Immature natural killer cell (primary cell): ENCODE measurements at regions not wholly inside any gene's neighbourhood (a gene's known extent, or its start where the extent isn't known, plus 50 kb on each side); places are given as distances from the start of the nearest gene placed in this dataset.
"Not testable (repeated sequence)": the region's sequence is repeated elsewhere in the genome, so short reads cannot be mapped to it uniquely, and the experiment has no call there.

Experiments used
- DNase-seq, 3 donors: peaks; one replicate each; pipeline ENCODE4 v3.0.0; 2022; ENCODE audit warnings: mixed read lengths in 1 of 3
- H3K27ac Mint-ChIP-seq, 6 donors: one replicate each; pipeline ENCODE4 v1.8.0; 2020; ENCODE audit warnings: mixed read lengths in 6 of 6, mild to moderate bottlenecking in 5 of 6, inconsistent platforms in 4 of 6, moderate library complexity in 3 of 6
- H3K27me3 Mint-ChIP-seq, 3 donors: one replicate each; pipeline ENCODE4 v1.8.0; 2020 to 2021; ENCODE audit warnings: low read depth in 3 of 3, mild to moderate bottlenecking in 3 of 3, mixed read lengths in 3 of 3, moderate library complexity in 3 of 3, inconsistent platforms in 1 of 3
- H3K36me3 Mint-ChIP-seq, 3 donors: one replicate each; pipeline ENCODE4 v1.8.0; 2020; ENCODE audit warnings: mixed read lengths in 3 of 3, inconsistent platforms in 2 of 3, mild to moderate bottlenecking in 2 of 3
- H3K4me1 Mint-ChIP-seq, 2 donors: one replicate each; pipeline ENCODE4 v1.8.0; 2020; ENCODE audit warnings: inconsistent platforms in 2 of 2, mild to moderate bottlenecking in 2 of 2, mixed read lengths in 2 of 2, moderate library complexity in 1 of 2
- H3K4me3 Mint-ChIP-seq, 5 donors: one replicate each; pipeline ENCODE4 v1.8.0; 2020; ENCODE audit warnings: mild to moderate bottlenecking in 5 of 5, mixed read lengths in 5 of 5, inconsistent platforms in 3 of 5, moderate library complexity in 3 of 5
- H3K9me3 Mint-ChIP-seq, 6 donors: one replicate each; pipeline ENCODE4 v1.8.0; 2020; ENCODE audit warnings: mild to moderate bottlenecking in 6 of 6, mixed read lengths in 6 of 6, inconsistent platforms in 4 of 6, moderate library complexity in 3 of 6

GRCh38 chr1:165114022-165114888 is 242.3 kb downstream of the LMX1A start:
- DNase-seq, result no peak
- no peaks in the 10 kb centered on the region for H3K36me3 Mint-ChIP-seq
- H3K27ac Mint-ChIP-seq, result no peak overlapping the region
- H3K4me3 Mint-ChIP-seq, result no peak overlapping the region
- H3K4me1 Mint-ChIP-seq, result no peaks in the 10 kb centered on the region
- H3K27me3 Mint-ChIP-seq, result peaks cover 2 to 22% (median 10%) of the 10 kb centered on the region in 3 donors
- peaks cover 0 to 4% (median under 1%) of the 10 kb centered on the region in 6 donors for H3K9me3 Mint-ChIP-seq

- no peak overlapping the region for H3K4me3 Mint-ChIP-seq
- H3K9me3 Mint-ChIP-seq, result peaks cover 0 to 4% (median under 1%) of the 10 kb centered on the region in 6 donors
- no peak overlapping the region for H3K27ac Mint-ChIP-seq
- DNase-seq, result no peak
- H3K4me1 Mint-ChIP-seq, result no peaks in the 10 kb centered on the region
- H3K27me3 Mint-ChIP-seq, result peaks cover 2 to 9% (median 8%) of the 10 kb centered on the region in 3 donors
- no peaks in the 10 kb centered on the region for H3K36me3 Mint-ChIP-seq
Observed at GRCh38 chr1:165112260-165112659, 244.3 kb downstream of the LMX1A start.

GRCh38 chr1:165109013-165109412 is 247.5 kb downstream of the LMX1A start:
- H3K27me3 Mint-ChIP-seq, result peaks cover 0 to 9% (median 6%) of the 10 kb centered on the region in 3 donors
- no peak for DNase-seq
- H3K36me3 Mint-ChIP-seq, result no peaks in the 10 kb centered on the region
- peaks cover 0 to 3% (median 0%) of the 10 kb centered on the region in 6 donors for H3K9me3 Mint-ChIP-seq
- no peaks in the 10 kb centered on the region for H3K4me1 Mint-ChIP-seq
- no peak overlapping the region for H3K4me3 Mint-ChIP-seq
- H3K27ac Mint-ChIP-seq, result no peak overlapping the region

GRCh38 chr1:165092542-165093162 is 263.9 kb downstream of the LMX1A start:
- H3K27me3 Mint-ChIP-seq, DNase-seq, H3K27ac Mint-ChIP-seq, H3K4me3 Mint-ChIP-seq, H3K36me3 Mint-ChIP-seq, H3K4me1 Mint-ChIP-seq: not testable (repeated sequence)
- H3K9me3 Mint-ChIP-seq, result peaks cover 10 to 27% (median 15%) of the 10 kb centered on the region in 6 donors

- peaks cover 0 to 4% (median 0%) of the 10 kb centered on the region in 6 donors for H3K9me3 Mint-ChIP-seq
- H3K4me1 Mint-ChIP-seq, result no peaks in the 10 kb centered on the region
- H3K36me3 Mint-ChIP-seq, result no peaks in the 10 kb centered on the region
- H3K27me3 Mint-ChIP-seq, result peaks cover 0 to 2% (median 2%) of the 10 kb centered on the region in 3 donors
- H3K4me3 Mint-ChIP-seq, result no peak overlapping the region
- DNase-seq, result no peak
- H3K27ac Mint-ChIP-seq, result no peak overlapping the region
Observed at GRCh38 chr1:165080253-165080896, 276.1 kb downstream of the LMX1A start.

GRCh38 chr1:165078391-165078790 is 278.1 kb downstream of the LMX1A start:
- Mint-ChIP-seq H3K27me3 (peaks cover 0 to 2% (median 2%) of the 10 kb centered on the region in 3 donors), H3K4me3 (no peak overlapping the region), H3K4me1 (no peaks in the 10 kb centered on the region), H3K9me3 (peaks cover 0 to 4% (median 0%) of the 10 kb centered on the region in 6 donors), H3K27ac (no peak overlapping the region), H3K36me3 (no peaks in the 10 kb centered on the region)
- DNase-seq, result no peak

GRCh38 chr1:165075725-165076370 is 280.7 kb downstream of the LMX1A start:
- Mint-ChIP-seq H3K36me3 (no peaks in the 10 kb centered on the region), H3K27ac (no peak overlapping the region), H3K9me3 (no peaks in the 10 kb centered on the region), H3K4me1 (no peaks in the 10 kb centered on the region), H3K4me3 (no peak overlapping the region), H3K27me3 (peaks cover 0 to 2% (median 1%) of the 10 kb centered on the region in 3 donors)
- no peak for DNase-seq

GRCh38 chr1:165073185-165074007 is 283.1 kb downstream of the LMX1A start:
- Mint-ChIP-seq H3K4me1 (no peaks in the 10 kb centered on the region), H3K4me3 (no peak overlapping the region), H3K9me3 (no peaks in the 10 kb centered on the region), H3K27ac (no peak overlapping the region), H3K27me3 (peaks cover 0 to 2% (median 1%) of the 10 kb centered on the region in 3 donors), H3K36me3 (no peaks in the 10 kb centered on the region)
- DNase-seq, result no peak

GRCh38 chr1:165070675-165071074 is 285.8 kb downstream of the LMX1A start:
- H3K27ac Mint-ChIP-seq, result no peak overlapping the region
- no peaks in the 10 kb centered on the region for H3K4me1 Mint-ChIP-seq
- no peak overlapping the region for H3K4me3 Mint-ChIP-seq
- H3K27me3 Mint-ChIP-seq, result peaks cover 0 to 1% (median 0%) of the 10 kb centered on the region in 3 donors
- H3K36me3 Mint-ChIP-seq, result no peaks in the 10 kb centered on the region
- no peak for DNase-seq
- no peaks in the 10 kb centered on the region for H3K9me3 Mint-ChIP-seq

- Mint-ChIP-seq H3K4me1 (no peaks in the 10 kb centered on the region), H3K36me3 (no peaks in the 10 kb centered on the region)
Observed at GRCh38 chr1:165069829-165070228, 286.7 kb downstream of the LMX1A start.

GRCh38 chr1:165068741-165069140 is 287.8 kb downstream of the LMX1A start:
- no peak overlapping the region for H3K27ac Mint-ChIP-seq
- H3K4me1 Mint-ChIP-seq, result no peaks in the 10 kb centered on the region
- no peak for DNase-seq

More at GRCh38 chr1:165069829-165070228, 286.7 kb downstream of the LMX1A start:
- DNase-seq, result no peak
- H3K9me3 Mint-ChIP-seq, result no peaks in the 10 kb centered on the region
- H3K4me3 Mint-ChIP-seq, result no peak overlapping the region
- H3K27ac Mint-ChIP-seq, result no peak overlapping the region
- peaks cover 0 to 1% (median 0%) of the 10 kb centered on the region in 3 donors for H3K27me3 Mint-ChIP-seq

GRCh38 chr1:165067829-165068228 is 288.7 kb downstream of the LMX1A start:
- Mint-ChIP-seq H3K36me3 (no peaks in the 10 kb centered on the region), H3K4me1 (no peaks in the 10 kb centered on the region), H3K27me3 (peaks cover 0 to 1% (median 0%) of the 10 kb centered on the region in 3 donors), H3K4me3 (no peak overlapping the region), H3K9me3 (no peaks in the 10 kb centered on the region), H3K27ac (no peak overlapping the region)
- DNase-seq, result no peak

More at GRCh38 chr1:165068741-165069140, 287.8 kb downstream of the LMX1A start:
- Mint-ChIP-seq H3K9me3 (no peaks in the 10 kb centered on the region), H3K36me3 (no peaks in the 10 kb centered on the region), H3K4me3 (no peak overlapping the region), H3K27me3 (peaks cover 0 to 1% (median 0%) of the 10 kb centered on the region in 3 donors)
